CD4-positive, alpha-beta T cell (primary cell): ENCODE measurements at regions not wholly inside any gene's neighbourhood (a gene's known extent, or its start where the extent isn't known, plus 50 kb on each side); places are given as distances from the start of the nearest gene placed in this dataset.

Source experiments
- ATAC-seq: fragments of 200-7000 bp; cut with Tn5 transposase; one replicate; pipeline ENCODE4 v1.10.0; 2022; ENCODE audit warnings: mild to moderate bottlenecking; ENCODE audit not compliant: poor library complexity
- CTCF ChIA-PET: fragments of 350-600 bp; sonication (Branson Sonifier 250); formaldehyde crosslinking; loops from one replicate; lab custom pipeline; 2021; ENCODE audit warnings: antibody characterized with exemption, inconsistent platforms; lab: Charles Lee
- POLR2A ChIA-PET: fragments of 350-600 bp; sonication (Branson Sonifier 250); formaldehyde crosslinking; loops from one replicate; lab custom pipeline; 2021; ENCODE audit warnings: antibody characterized with exemption, inconsistent platforms; lab: Charles Lee
- DNase-seq, 14 experiments: peaks; one replicate each; pipeline ENCODE4 v3.0.0-alpha.2; 2013 to 2020; ENCODE audit warnings: mixed read lengths in 2 of 14
- H3K27ac ChIP-seq, 2 donors: one replicate each; pipeline versions ENCODE4 v1.5.1 to v1.7.0; 2013; ENCODE audit warnings: low read length in 2 of 2, low read depth in 1 of 2, mild to moderate bottlenecking in 1 of 2
- H3K27me3 ChIP-seq, 2 experiments: 1 replicate in 1 of 2; 2 replicates in 1 of 2; pipeline versions ENCODE4 v1.6.1 to v1.7.0; 2013; ENCODE audit warnings: low read length in 2 of 2, control low read depth in 1 of 2, mild to moderate bottlenecking in 1 of 2, moderate library complexity in 1 of 2; ENCODE audit not compliant: insufficient read depth in 2 of 2, control insufficient read depth in 1 of 2
- H3K36me3 ChIP-seq: one replicate; pipeline ENCODE4 v1.6.1; 2013; ENCODE audit warnings: low read length, control low read depth; ENCODE audit not compliant: insufficient read depth
- H3K4me1 ChIP-seq: one replicate; pipeline ENCODE4 v1.6.1; 2013; ENCODE audit warnings: low read length, control low read depth; ENCODE audit not compliant: insufficient read depth
- H3K4me3 ChIP-seq: one replicate; pipeline ENCODE4 v1.5.1; 2013; ENCODE audit warnings: mild to moderate bottlenecking, low read length, moderate library complexity
- H3K9me3 ChIP-seq, 2 experiments: 1 replicate in 1 of 2; 2 replicates in 1 of 2; pipeline versions ENCODE4 v1.6.1 to v1.7.0; 2013; ENCODE audit warnings: low read length in 2 of 2, mild to moderate bottlenecking in 2 of 2, control low read depth in 1 of 2, moderate library complexity in 1 of 2; ENCODE audit not compliant: control insufficient read depth in 1 of 2, insufficient read depth in 1 of 2
- H3K27ac Mint-ChIP-seq: one replicate; pipeline ENCODE4 v1.8.0; 2020; ENCODE audit warnings: mixed read lengths
- H3K27me3 Mint-ChIP-seq: one replicate; pipeline ENCODE4 v1.8.0; 2021; ENCODE audit warnings: mixed read lengths
- H3K36me3 Mint-ChIP-seq: one replicate; pipeline ENCODE4 v1.8.0; 2021; ENCODE audit warnings: low read depth, mixed read lengths
- H3K4me1 Mint-ChIP-seq: one replicate; pipeline ENCODE4 v1.8.0; 2021; ENCODE audit warnings: low read depth, mixed read lengths
- H3K4me3 Mint-ChIP-seq: one replicate; pipeline ENCODE4 v1.8.0; 2020; ENCODE audit warnings: mild to moderate bottlenecking, mixed read lengths
- H3K9me3 Mint-ChIP-seq: one replicate; pipeline ENCODE4 v1.8.0; 2020; ENCODE audit warnings: mixed read lengths
- intact Hi-C, 2 experiments: fragments of 100-400 bp; cut with DNase I in 1 of 2; cut with micrococcal nuclease in 1 of 2; formaldehyde crosslinking; loops; one replicate each; pipeline versions ENCODE4 v1.15.1 to v1.9.0; 2023 to 2025; cut with DNase I, micrococcal nuclease
- TF ChIP-seq, protein P1 (sequence below): fragments of 200-600 bp; IDR thresholded peaks from one replicate; pipeline ENCODE4 v1.8.0; 2022; ENCODE audit warnings: antibody characterized with exemption, mild to moderate bottlenecking

DNA sequence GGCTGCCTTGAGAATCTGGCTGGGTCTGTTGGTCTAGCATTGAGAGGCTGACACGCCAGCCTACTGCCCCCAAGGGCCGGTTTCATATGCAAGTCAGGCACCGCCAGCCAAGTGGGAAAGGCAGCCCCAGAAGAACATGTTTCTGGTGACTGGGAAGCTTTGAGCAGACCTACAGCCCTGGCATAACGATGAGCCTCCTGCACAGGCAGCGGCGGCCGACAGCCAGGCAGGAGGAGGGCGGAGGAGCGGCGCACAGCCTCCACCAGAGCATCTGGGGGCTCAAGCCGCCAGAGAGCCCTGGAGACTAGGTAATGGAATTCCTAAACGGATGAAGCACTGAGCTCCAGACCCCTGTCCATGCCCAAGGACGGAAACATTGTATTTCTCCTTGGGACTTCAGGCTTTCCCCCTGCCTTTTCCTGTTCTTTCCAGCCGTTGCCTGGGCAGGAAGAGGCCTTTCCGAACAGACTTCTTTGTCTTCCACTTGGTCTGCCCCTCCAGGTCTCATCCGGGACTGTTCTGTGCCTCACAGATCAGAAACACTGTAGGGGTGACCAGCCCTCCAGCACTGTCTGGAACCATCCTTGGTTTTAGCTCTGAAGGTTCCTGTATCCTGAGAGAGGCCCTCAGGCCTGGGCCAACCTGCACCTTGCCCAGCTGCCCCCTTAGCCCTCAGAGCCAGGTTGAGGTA lies 59.5 kb downstream of the IRF2BP2 start:
- H3K4me1 Mint-ChIP-seq = no peaks in the 10 kb centered on the region
- Histone ChIP-seq H3K36me3 (no peaks in the 10 kb centered on the region), H3K27me3 (no peaks in the 10 kb centered on the region), H3K4me1 (no peaks in the 10 kb centered on the region), H3K4me3 (no peak overlapping the region), H3K9me3 (no peaks in the 10 kb centered on the region), H3K27ac (no peak overlapping the region)
- no peaks in the 10 kb centered on the region for H3K36me3 Mint-ChIP-seq
- H3K4me3 Mint-ChIP-seq = no peak overlapping the region
- ChIA-PET CTCF (no interaction called here), POLR2A (no interaction called here)
- no peak for ATAC-seq
- TF ChIP-seq, protein P1, sequence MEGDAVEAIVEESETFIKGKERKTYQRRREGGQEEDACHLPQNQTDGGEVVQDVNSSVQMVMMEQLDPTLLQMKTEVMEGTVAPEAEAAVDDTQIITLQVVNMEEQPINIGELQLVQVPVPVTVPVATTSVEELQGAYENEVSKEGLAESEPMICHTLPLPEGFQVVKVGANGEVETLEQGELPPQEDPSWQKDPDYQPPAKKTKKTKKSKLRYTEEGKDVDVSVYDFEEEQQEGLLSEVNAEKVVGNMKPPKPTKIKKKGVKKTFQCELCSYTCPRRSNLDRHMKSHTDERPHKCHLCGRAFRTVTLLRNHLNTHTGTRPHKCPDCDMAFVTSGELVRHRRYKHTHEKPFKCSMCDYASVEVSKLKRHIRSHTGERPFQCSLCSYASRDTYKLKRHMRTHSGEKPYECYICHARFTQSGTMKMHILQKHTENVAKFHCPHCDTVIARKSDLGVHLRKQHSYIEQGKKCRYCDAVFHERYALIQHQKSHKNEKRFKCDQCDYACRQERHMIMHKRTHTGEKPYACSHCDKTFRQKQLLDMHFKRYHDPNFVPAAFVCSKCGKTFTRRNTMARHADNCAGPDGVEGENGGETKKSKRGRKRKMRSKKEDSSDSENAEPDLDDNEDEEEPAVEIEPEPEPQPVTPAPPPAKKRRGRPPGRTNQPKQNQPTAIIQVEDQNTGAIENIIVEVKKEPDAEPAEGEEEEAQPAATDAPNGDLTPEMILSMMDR = no peak
- intact Hi-C loops = no loop called here
- no peak for DNase-seq
- no peaks in the 10 kb centered on the region for H3K9me3 Mint-ChIP-seq
- H3K27ac Mint-ChIP-seq = no peak overlapping the region
- no peaks in the 10 kb centered on the region for H3K27me3 Mint-ChIP-seq

DNA sequence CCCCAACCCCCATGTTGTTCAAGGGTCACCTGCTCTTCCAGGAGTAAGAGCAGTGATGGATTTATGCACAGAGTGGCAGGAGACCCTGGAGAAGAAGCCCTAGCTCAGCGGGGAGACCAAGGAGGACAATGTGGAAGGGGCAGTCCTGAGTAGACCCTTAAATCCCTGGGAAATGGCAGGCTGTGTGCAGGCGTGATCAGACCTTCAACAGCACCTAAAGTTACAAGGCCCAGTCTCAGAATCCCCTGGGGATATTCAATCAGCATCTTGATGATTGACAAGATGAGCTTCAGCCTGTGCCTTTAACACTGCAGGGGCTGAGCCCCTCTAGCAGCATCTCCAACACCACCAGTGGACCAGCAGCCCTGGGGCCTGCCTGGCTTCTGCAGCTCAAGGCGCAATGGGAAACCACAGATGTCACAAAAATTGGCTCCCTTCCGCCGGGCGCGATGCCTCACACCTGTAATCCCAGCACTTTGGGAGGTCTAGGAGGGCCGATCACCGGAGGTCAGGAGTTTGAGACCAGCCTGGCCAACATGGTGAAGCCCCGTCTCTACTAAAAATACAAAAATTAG lies 60.4 kb downstream of the IRF2BP2 start:
- Histone ChIP-seq H3K27ac (no peak overlapping the region), H3K9me3 (no peaks in the 10 kb centered on the region), H3K27me3 (no peaks in the 10 kb centered on the region), H3K4me1 (peaks cover 5% of the 10 kb centered on the region), H3K4me3 (no peak overlapping the region), H3K36me3 (no peaks in the 10 kb centered on the region)
- Mint-ChIP-seq H3K27me3 (no peaks in the 10 kb centered on the region), H3K4me1 (peaks cover 8% of the 10 kb centered on the region), H3K27ac (no peak overlapping the region), H3K36me3 (no peaks in the 10 kb centered on the region), H3K9me3 (no peaks in the 10 kb centered on the region), H3K4me3 (no peak overlapping the region)
- intact Hi-C loops = no loop called here
- ChIA-PET CTCF (interaction anchor here (0.7 kb wide), 1 partner anchor 23 kb away, joined by 5 read pairs; no protein-coding TSS in a partner anchor), POLR2A (no interaction called here)
- DNase-seq = no peak
- no peak for ATAC-seq
- TF ChIP-seq, protein P1 = no peak

DNA sequence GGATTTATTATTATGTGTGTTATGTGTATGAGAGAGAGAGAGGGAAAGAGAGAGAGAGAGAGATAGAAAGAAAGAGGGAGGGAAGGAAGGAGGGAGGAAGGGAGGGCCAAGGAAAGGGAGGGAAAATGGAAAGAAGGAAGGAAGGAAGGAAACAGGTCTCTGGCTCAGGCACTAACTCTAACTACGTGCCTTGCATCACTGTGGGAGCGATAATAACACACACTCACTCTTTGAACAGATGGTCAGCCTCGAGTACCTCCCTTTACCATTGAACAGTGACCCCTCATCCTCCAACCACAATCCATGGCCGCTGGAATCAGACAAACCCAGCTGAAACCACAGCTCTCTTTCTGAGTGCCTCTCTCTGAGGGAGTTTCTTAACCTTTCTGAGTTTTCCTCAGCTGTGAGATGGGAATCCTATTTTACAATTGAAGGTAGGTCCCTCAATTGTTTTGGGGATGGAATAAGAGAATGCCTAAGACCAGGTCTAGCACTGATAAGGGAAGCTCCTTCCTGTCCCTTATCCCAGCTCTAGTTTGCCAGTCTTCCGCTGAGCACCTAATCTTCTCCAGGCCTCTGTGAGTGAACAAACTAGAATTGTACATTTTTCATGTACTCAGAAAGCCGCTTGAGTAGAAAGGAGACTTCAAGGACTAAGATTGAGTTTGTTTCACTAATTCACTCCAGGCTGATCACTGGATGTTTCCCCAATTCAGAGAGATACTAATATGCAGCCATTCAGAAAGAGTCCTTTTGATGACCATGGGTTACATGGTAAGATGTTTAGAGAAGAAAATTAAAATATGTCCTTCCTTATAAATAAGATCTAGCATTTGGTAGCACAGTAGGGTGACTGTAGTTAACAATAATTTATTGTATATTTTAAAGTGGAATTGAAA lies 62.8 kb downstream of the IRF2BP2 start:
- CTCF ChIA-PET = no interaction called here
- H3K27ac Mint-ChIP-seq = no peak overlapping the region

More for the DNA sequence above, 62.8 kb downstream of the IRF2BP2 start:
- no peaks in the 10 kb centered on the region for H3K36me3 ChIP-seq
- TF ChIP-seq, protein P1 = no peak
- intact Hi-C loops = no loop called here
- ATAC-seq (no peak), DNase-seq (no peak)
- no peak overlapping the region for H3K4me3 Mint-ChIP-seq
- peaks cover 12% of the 10 kb centered on the region for H3K4me1 ChIP-seq
- POLR2A ChIA-PET = no interaction called here
- peaks cover 17% of the 10 kb centered on the region for H3K4me1 Mint-ChIP-seq
- no peak overlapping the region for H3K27ac ChIP-seq
- H3K9me3 ChIP-seq = no peaks in the 10 kb centered on the region
- no peak overlapping the region for H3K4me3 ChIP-seq
- H3K27me3 ChIP-seq = no peaks in the 10 kb centered on the region
- no peaks in the 10 kb centered on the region for H3K36me3 Mint-ChIP-seq
- H3K9me3 Mint-ChIP-seq = no peaks in the 10 kb centered on the region
- no peaks in the 10 kb centered on the region for H3K27me3 Mint-ChIP-seq
